ENCODE measurements at regions not wholly inside any gene's neighbourhood (a gene's known extent, or its start where the extent isn't known, plus 50 kb on each side); places are given as distances from the start of the nearest gene placed in this dataset.

GRCh38 chr1:5516756-5517155, 475.5 kb downstream of the NPHP4 start:
- no peak for DNase-seq (ENCODE audit: low read depth)
- H3K4me3 ChIP-seq (ENCODE audit: low read depth, low read length), result no peak overlapping the region
- no peak for TF ChIP-seq CTCF (IDR thresholded peaks at IDR 0.05; ENCODE audit: insufficient read depth, low read depth, low read length, missing control alignments)

- DNase-seq (ENCODE audit: low read depth), result no peak
- TF ChIP-seq CTCF (IDR thresholded peaks at IDR 0.05; ENCODE audit: insufficient read depth, low read depth, low read length, missing control alignments), result no peak
Measured at GRCh38 chr1:5515501-5515900, 476.7 kb downstream of the NPHP4 start.

GRCh38 chr1:5514527-5515183, 477.6 kb downstream of the NPHP4 start:
- DNase-seq (ENCODE audit: low read depth), result peak; percentile 56
- H3K4me3 ChIP-seq (ENCODE audit: low read depth, low read length), result no peak overlapping the region
- TF ChIP-seq CTCF (IDR thresholded peaks at IDR 0.05; ENCODE audit: insufficient read depth, low read depth, low read length, missing control alignments), result peak; percentile 99

More at GRCh38 chr1:5515501-5515900, 476.7 kb downstream of the NPHP4 start:
- no peak overlapping the region for H3K4me3 ChIP-seq (ENCODE audit: low read depth, low read length)

GRCh38 chr1:5513846-5514526, 478.2 kb downstream of the NPHP4 start:
- DNase-seq (ENCODE audit: low read depth), result no peak
- no peak for TF ChIP-seq CTCF (IDR thresholded peaks at IDR 0.05; ENCODE audit: insufficient read depth, low read depth, low read length, missing control alignments)
- no peak overlapping the region for H3K4me3 ChIP-seq (ENCODE audit: low read depth, low read length)

GRCh38 chr1:5513179-5513578, 479.0 kb downstream of the NPHP4 start:
- no peak for DNase-seq (ENCODE audit: low read depth)
- no peak overlapping the region for H3K4me3 ChIP-seq (ENCODE audit: low read depth, low read length)
- TF ChIP-seq CTCF (IDR thresholded peaks at IDR 0.05; ENCODE audit: insufficient read depth, low read depth, low read length, missing control alignments), result no peak

GRCh38 chr1:5511381-5512097, 480.7 kb downstream of the NPHP4 start:
- no peak overlapping the region for H3K4me3 ChIP-seq (ENCODE audit: low read depth, low read length)
- no peak for TF ChIP-seq CTCF (IDR thresholded peaks at IDR 0.05; ENCODE audit: insufficient read depth, low read depth, low read length, missing control alignments)
- DNase-seq (ENCODE audit: low read depth), result no peak

All from GM12865 (cell line).